NT2/D1 (cell line): ENCODE measurements at regions not wholly inside any gene's neighbourhood (a gene's known extent, or its start where the extent isn't known, plus 50 kb on each side); places are given as distances from the start of the nearest gene placed in this dataset.

ENCODE experiments used
- DNase-seq: peaks from one replicate; pipeline ENCODE4 v3.0.0-alpha.2; 2011; ENCODE audit warnings: low read depth, low spot score
- H3K27me3 ChIP-seq: 2 replicates; pipeline ENCODE4 v1.6.0; 2011; ENCODE audit warnings: mild to moderate bottlenecking; ENCODE audit not compliant: insufficient read length, insufficient read depth
- H3K36me3 ChIP-seq: 2 replicates; pipeline ENCODE4 v1.6.1; 2011; ENCODE audit warnings: mild to moderate bottlenecking, low read length, mixed read lengths; ENCODE audit not compliant: insufficient read depth, insufficient read length
- H3K4me1 ChIP-seq: 2 replicates; pipeline ENCODE4 v1.5.1; 2011; ENCODE audit not compliant: insufficient read depth, insufficient read length
- H3K4me3 ChIP-seq: 2 replicates; pipeline ENCODE4 v1.5.1; 2011; ENCODE audit warnings: low read depth; ENCODE audit not compliant: insufficient read length
- H3K9ac ChIP-seq: 2 replicates; pipeline ENCODE4 v1.6.0; 2011; ENCODE audit warnings: low read depth; ENCODE audit not compliant: insufficient read length
- H3K9me3 ChIP-seq: 2 replicates; pipeline ENCODE4 v1.5.1; 2011; ENCODE audit warnings: mild to moderate bottlenecking, low read length; ENCODE audit not compliant: insufficient read depth
- SUZ12 ChIP-seq: IDR thresholded peaks from 2 replicates; pipeline ENCODE4 v1.6.1; 2011; ENCODE audit not compliant: insufficient read length, insufficient read depth; ENCODE audit errors: extremely low read depth
- YY1 ChIP-seq: IDR thresholded peaks from 2 replicates; pipeline ENCODE4 v1.6.1; 2011; ENCODE audit not compliant: insufficient read length, insufficient read depth
- ZNF274 ChIP-seq: IDR thresholded peaks from 2 replicates; pipeline ENCODE4 v1.6.1; 2011; ENCODE audit warnings: mild to moderate bottlenecking, low read depth, low read length

DNA sequence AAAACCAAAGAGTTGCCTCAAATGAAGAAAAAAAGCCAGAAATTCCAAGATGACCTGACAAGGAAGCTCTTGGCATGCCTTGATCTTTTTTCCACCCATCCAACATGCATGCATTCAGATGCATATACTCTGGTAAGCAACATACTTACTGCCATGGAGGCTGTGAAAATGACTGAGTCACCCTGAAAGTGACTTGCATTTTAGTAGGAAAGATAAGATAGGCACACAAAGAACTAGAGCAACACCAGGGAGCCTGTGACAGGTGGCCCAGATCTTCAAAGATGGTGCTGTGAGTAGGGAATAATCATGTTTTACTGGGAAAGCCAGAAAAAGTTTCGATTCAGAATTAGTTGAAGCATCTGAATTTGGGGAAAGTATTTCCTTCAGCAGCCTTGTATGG, 185.1 kb upstream of the SLCO3A1 start:
- no peak for DNase-seq
- Histone ChIP-seq H3K4me3 (no peak overlapping the region), H3K4me1 (no peaks in the 10 kb centered on the region), H3K27me3 (no peaks in the 10 kb centered on the region), H3K36me3 (no peaks in the 10 kb centered on the region), H3K9ac (no peak overlapping the region), H3K9me3 (no peaks in the 10 kb centered on the region)
- TF ChIP-seq YY1 = no peak
- no peak for TF ChIP-seq ZNF274

DNA sequence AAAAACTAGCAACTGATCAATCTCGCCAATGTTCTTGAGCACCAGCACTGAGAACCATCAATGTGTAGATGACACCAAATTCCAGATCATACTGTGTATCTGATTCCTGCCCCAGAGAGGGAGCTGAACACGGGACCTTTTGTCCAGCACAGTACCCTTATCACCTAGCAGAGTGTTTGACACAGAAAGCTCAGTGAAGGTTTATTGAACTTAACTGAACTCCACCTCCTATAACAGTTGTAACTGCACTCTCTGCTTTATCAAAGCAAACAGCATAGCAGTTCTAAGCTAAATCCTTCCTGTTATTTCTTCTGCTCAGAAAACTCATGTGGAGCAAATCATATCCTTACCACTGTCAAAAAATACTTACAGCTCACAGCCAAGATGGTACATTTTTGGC, 183.4 kb upstream of the SLCO3A1 start:
- TF ChIP-seq ZNF274 = no peak
- TF ChIP-seq YY1 = no peak
- H3K9ac ChIP-seq = no peak overlapping the region
- DNase-seq = no peak
- no peaks in the 10 kb centered on the region for H3K36me3 ChIP-seq
- H3K4me3 ChIP-seq = no peak overlapping the region
- H3K27me3 ChIP-seq = no peaks in the 10 kb centered on the region
- H3K9me3 ChIP-seq = peaks cover 6% of the 10 kb centered on the region; the same call in 1 of the 2 replicates
- H3K4me1 ChIP-seq = no peaks in the 10 kb centered on the region

DNA sequence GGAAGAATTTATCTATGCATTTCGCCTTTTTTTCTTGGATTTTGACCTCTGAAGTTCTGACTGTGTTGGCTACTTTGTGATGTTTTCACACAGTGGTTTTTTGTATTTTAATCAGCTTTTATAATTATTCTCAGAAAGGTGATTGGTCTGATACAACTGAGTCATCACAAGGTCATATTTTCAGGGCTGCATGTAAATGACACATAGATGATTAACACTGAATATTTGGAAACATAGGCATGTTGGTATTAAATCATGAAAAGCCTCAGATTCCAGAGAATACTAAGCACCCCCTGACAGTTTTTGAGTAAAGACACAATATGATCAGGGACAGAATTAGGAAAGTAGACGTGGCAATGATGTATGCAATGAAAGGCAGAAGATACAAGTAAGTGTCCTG, 175.5 kb upstream of the SLCO3A1 start:
- TF ChIP-seq SUZ12 (no peak), ZNF274 (no peak), YY1 (no peak)
- DNase-seq = no peak
- Histone ChIP-seq H3K9me3 (peaks cover 6% of the 10 kb centered on the region; the same call in 1 of the 2 replicates), H3K4me1 (no peaks in the 10 kb centered on the region), H3K9ac (no peak overlapping the region), H3K27me3 (no peaks in the 10 kb centered on the region), H3K36me3 (no peaks in the 10 kb centered on the region), H3K4me3 (no peak overlapping the region)

DNA sequence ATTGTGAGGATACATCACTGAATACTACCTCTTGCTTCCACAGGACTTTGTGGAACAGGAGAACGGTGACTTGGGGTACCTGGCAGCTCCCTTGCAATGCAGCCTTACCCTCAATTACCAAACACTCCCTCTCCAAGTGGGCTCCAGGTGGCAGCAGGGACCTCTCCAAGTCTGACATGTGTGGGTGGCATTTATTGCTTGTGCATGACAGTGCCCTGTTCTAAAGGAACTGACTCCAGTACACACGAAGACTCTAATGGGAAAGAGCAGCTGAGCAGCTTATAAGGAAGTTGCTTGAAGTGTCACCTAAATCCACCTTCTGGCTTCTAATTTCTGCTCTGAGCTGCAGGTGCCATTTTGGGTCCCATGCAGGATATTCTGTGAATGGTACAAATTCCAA, 174.1 kb upstream of the SLCO3A1 start:
- H3K9ac ChIP-seq = no peak overlapping the region
- H3K36me3 ChIP-seq = no peaks in the 10 kb centered on the region
- H3K4me1 ChIP-seq = no peaks in the 10 kb centered on the region
- no peaks in the 10 kb centered on the region for H3K27me3 ChIP-seq
- TF ChIP-seq ZNF274 = no peak
- TF ChIP-seq SUZ12 = no peak
- no peak for TF ChIP-seq YY1
- no peak overlapping the region for H3K4me3 ChIP-seq
- DNase-seq = no peak
- H3K9me3 ChIP-seq = peaks cover 5% of the 10 kb centered on the region; the same call in 1 of the 2 replicates

DNA sequence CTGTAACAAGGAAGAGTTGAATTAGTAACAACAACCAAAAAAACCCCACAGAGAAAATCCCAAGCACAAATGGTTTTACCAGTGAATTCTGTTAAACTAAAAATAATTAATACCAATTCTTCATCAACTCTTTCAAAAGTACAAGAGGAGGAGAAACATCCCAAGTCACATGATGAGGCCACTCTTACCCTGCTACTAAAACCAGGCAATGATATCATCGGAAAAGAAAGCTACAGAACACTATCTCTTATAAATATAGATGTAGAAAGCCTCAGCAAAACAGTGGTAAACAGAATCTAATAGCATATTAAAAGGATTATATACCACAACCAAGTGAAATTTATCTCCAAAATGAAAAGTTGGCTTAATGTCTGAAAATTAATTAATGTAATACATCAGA, 168.1 kb upstream of the SLCO3A1 start:
- no peak for TF ChIP-seq SUZ12
- Histone ChIP-seq H3K9ac (no peak overlapping the region), H3K27me3 (no peaks in the 10 kb centered on the region), H3K4me3 (no peak overlapping the region), H3K4me1 (no peaks in the 10 kb centered on the region), H3K9me3 (no peaks in the 10 kb centered on the region), H3K36me3 (no peaks in the 10 kb centered on the region)
- no peak for DNase-seq

- Histone ChIP-seq H3K9ac (no peak overlapping the region), H3K4me1 (no peaks in the 10 kb centered on the region), H3K9me3 (no peaks in the 10 kb centered on the region), H3K27me3 (no peaks in the 10 kb centered on the region), H3K4me3 (no peak overlapping the region), H3K36me3 (no peaks in the 10 kb centered on the region)
- DNase-seq = no peak
- TF ChIP-seq ZNF274 (no peak), YY1 (no peak), SUZ12 (no peak)
Observed at GRCh38 chr15:91688811-91689210, 164.7 kb upstream of the SLCO3A1 start.

DNA sequence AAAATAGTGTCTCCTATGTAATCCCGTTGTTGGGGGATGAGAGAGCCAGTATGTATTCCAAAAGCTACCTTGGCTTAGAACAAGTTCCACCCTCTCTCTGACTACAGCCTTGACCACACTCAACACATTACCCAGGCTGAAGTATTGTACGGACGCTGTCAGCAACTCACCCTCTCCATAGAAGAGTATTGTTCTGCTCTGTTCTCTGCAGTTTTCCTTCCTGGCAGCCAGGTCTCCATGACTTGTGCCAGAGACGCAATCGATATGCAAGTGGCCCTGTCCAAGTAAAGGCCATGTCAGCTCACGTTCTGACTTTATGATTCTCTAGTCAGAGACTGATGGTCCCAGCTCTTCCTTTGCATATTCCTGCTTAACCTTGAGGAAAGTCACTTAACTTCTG, 164.1 kb upstream of the SLCO3A1 start:
- Histone ChIP-seq H3K36me3 (no peaks in the 10 kb centered on the region), H3K9me3 (no peaks in the 10 kb centered on the region), H3K4me3 (no peak overlapping the region), H3K9ac (no peak overlapping the region), H3K4me1 (no peaks in the 10 kb centered on the region), H3K27me3 (no peaks in the 10 kb centered on the region)
- TF ChIP-seq ZNF274 = no peak
- TF ChIP-seq SUZ12 = no peak
- no peak for TF ChIP-seq YY1
- no peak for DNase-seq

- Histone ChIP-seq H3K4me3 (no peak overlapping the region), H3K27me3 (no peaks in the 10 kb centered on the region), H3K9me3 (no peaks in the 10 kb centered on the region), H3K4me1 (no peaks in the 10 kb centered on the region), H3K36me3 (no peaks in the 10 kb centered on the region), H3K9ac (no peak overlapping the region)
- no peak for TF ChIP-seq YY1
- no peak for TF ChIP-seq ZNF274
- TF ChIP-seq SUZ12 = no peak
- no peak for DNase-seq
Observed at GRCh38 chr15:91692596-91692995, 160.9 kb upstream of the SLCO3A1 start.
